ENCODE measurements at regions not wholly inside any gene's neighbourhood (a gene's known extent, or its start where the extent isn't known, plus 50 kb on each side); places are given as distances from the start of the nearest gene placed in this dataset.
A peak's percentile ranks its signal among the peaks of the same experiment; 100 is the strongest.

DNA sequence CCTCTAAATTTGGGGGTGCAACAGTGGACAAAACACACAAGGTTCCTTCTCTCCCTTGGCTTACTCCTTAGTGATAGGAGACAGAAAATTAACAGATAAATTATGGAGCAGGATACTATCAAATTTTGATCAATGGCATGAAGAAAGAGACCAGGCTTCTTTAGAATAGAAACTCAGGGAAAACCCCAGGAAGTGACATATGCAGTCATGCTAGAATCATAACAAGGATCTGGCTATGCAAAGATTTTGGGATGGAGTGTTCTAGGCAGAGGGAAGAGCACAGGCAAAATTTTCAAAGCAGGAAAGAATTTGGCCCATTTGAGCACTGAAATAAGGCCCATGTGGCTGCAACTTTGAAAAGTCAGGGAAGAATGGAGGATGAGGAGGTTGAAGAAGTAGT lies 182.3 kb upstream of the PLEKHG7 start:
- Histone ChIP-seq H3K4me1 (no peaks in the 10 kb centered on the region), H3K27me3 (no peaks in the 10 kb centered on the region), H3K27ac (no peak overlapping the region), H3K9me3 (no peaks in the 10 kb centered on the region), H3K4me3 (no peak overlapping the region), H3K36me3 (no peaks in the 10 kb centered on the region)
- no peak for TF ChIP-seq POLR2A (IDR thresholded peaks at IDR 0.05)
- TF ChIP-seq POLR2AphosphoS5 (IDR thresholded peaks at IDR 0.05; ENCODE audit: insufficient read depth in 1 of 2, low read depth in 1 of 2): no peak
- TF ChIP-seq, protein P1, sequence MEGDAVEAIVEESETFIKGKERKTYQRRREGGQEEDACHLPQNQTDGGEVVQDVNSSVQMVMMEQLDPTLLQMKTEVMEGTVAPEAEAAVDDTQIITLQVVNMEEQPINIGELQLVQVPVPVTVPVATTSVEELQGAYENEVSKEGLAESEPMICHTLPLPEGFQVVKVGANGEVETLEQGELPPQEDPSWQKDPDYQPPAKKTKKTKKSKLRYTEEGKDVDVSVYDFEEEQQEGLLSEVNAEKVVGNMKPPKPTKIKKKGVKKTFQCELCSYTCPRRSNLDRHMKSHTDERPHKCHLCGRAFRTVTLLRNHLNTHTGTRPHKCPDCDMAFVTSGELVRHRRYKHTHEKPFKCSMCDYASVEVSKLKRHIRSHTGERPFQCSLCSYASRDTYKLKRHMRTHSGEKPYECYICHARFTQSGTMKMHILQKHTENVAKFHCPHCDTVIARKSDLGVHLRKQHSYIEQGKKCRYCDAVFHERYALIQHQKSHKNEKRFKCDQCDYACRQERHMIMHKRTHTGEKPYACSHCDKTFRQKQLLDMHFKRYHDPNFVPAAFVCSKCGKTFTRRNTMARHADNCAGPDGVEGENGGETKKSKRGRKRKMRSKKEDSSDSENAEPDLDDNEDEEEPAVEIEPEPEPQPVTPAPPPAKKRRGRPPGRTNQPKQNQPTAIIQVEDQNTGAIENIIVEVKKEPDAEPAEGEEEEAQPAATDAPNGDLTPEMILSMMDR (IDR thresholded peaks at IDR 0.05): no peak
- no peak for DNase-seq (ENCODE audit: extremely low spot score in 2 of 2)
- intact Hi-C loops (cut with DNase I): no loop called here

DNA sequence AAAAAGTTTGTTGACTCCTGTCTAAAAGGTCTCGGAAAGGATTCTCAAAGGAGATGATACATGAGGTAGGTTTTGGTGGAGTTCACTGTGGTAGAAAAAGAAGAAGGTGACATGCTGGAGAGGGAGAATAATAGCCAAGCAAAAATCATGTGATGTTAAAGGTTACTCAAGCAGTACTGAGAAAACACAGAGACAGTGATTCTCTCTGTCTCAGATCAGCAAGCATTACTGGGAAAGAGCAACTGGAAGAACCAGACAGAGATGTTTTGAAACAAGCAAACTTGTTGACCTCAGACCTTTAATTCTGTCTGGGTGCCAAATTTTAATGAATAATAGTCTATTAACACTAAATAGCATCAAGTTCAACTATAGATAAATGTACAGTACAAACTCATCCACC lies 183.5 kb upstream of the PLEKHG7 start:
- Histone ChIP-seq H3K9me3 (no peaks in the 10 kb centered on the region), H3K4me3 (no peak overlapping the region), H3K4me1 (no peaks in the 10 kb centered on the region), H3K27me3 (no peaks in the 10 kb centered on the region), H3K27ac (no peak overlapping the region), H3K36me3 (no peaks in the 10 kb centered on the region)
- DNase-seq (ENCODE audit: extremely low spot score in 2 of 2): no peak
- TF ChIP-seq, protein P1 (IDR thresholded peaks at IDR 0.05): no peak
- TF ChIP-seq POLR2AphosphoS5 (IDR thresholded peaks at IDR 0.05; ENCODE audit: insufficient read depth in 1 of 2, low read depth in 1 of 2) (no peak), POLR2A (IDR thresholded peaks at IDR 0.05) (no peak)
- intact Hi-C loops (cut with DNase I): no loop called here

DNA sequence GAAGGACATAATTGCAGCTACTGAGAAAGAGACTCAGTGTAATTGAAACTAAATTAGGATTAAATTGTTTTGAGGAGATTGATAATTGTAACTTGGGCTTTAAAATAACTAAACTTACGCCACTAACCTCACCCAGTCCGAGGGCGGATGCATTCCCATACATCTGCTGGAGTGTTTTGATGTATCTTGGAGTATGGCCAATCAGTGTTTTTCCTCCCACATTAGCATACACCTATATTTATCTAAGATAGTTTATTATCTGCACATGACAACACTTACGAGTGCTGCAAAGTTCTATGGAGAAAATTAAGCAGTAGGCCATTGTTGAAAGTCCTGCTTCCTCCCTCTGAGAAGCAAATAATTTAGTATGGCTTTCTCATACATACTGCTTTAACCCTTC lies 184.7 kb upstream of the PLEKHG7 start:
- Histone ChIP-seq H3K36me3 (no peaks in the 10 kb centered on the region), H3K4me3 (no peak overlapping the region), H3K27ac (no peak overlapping the region), H3K4me1 (no peaks in the 10 kb centered on the region), H3K27me3 (no peaks in the 10 kb centered on the region), H3K9me3 (no peaks in the 10 kb centered on the region)
- intact Hi-C loops (cut with DNase I): no loop called here
- TF ChIP-seq POLR2A (IDR thresholded peaks at IDR 0.05) (no peak), POLR2AphosphoS5 (IDR thresholded peaks at IDR 0.05; ENCODE audit: insufficient read depth in 1 of 2, low read depth in 1 of 2) (no peak)
- TF ChIP-seq, protein P1 (IDR thresholded peaks at IDR 0.05): no peak
- DNase-seq (ENCODE audit: extremely low spot score in 2 of 2): no peak

DNA sequence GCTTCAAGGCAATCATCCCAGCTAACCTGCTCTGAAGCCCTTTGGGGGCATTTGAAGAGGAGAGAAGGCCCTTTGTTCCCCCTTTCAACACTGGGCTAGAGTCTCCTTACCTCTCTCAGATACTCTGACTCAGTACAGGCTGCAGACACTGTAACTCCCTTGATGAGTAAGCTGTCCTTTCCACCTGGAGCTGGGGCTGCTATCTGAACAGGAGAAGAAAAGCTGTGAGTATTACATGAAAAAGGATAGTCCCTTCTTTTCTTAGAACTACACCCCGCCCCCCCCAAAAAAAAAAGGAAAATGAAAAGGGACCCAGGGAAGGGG lies 186.6 kb upstream of the PLEKHG7 start:
- no peaks in the 10 kb centered on the region for H3K36me3 ChIP-seq
- peak in 1 of 2 donors; percentile 9 for TF ChIP-seq POLR2AphosphoS5 (IDR thresholded peaks at IDR 0.05; ENCODE audit: insufficient read depth in 1 of 2, low read depth in 1 of 2)
- TF ChIP-seq, protein P1 (IDR thresholded peaks at IDR 0.05): no peak
- no peak for TF ChIP-seq POLR2A (IDR thresholded peaks at IDR 0.05)
- H3K27me3 ChIP-seq: no peaks in the 10 kb centered on the region
- peaks cover 7% of the 10 kb centered on the region for H3K4me1 ChIP-seq
- intact Hi-C loops (cut with DNase I): no loop called here
- H3K27ac ChIP-seq: no peak overlapping the region
- no peaks in the 10 kb centered on the region for H3K9me3 ChIP-seq
- no peak overlapping the region for H3K4me3 ChIP-seq
- DNase-seq (ENCODE audit: extremely low spot score in 2 of 2): no peak

DNA sequence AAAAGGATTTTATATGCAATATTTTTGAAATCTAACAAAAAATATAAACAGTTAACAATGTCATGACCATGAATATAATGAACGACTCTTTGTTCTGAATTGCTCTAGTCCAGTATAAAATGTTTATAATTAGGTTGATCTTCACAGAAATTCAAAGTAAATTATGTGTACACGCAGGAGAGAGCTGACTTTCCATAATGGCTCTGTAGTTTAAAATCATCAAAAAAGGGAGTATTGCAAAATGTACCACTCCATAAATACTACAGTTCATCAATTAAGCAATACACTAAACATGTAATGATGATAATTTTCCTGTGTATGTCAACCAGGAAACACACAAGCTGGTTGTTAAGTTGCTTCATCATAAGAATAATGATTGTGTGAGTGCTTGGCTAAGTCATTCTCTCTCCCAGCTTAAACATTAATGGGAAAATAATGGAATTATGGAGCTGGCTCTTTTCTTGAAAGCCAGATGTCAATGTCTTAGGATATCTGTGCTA lies 189.5 kb upstream of the PLEKHG7 start:
- Histone ChIP-seq H3K36me3 (no peaks in the 10 kb centered on the region), H3K27ac (no peak overlapping the region), H3K4me1 (peaks cover 17% of the 10 kb centered on the region), H3K9me3 (no peaks in the 10 kb centered on the region), H3K4me3 (no peak overlapping the region), H3K27me3 (no peaks in the 10 kb centered on the region)
- DNase-seq (ENCODE audit: extremely low spot score in 2 of 2): no peak
- intact Hi-C loops (cut with DNase I): no loop called here
- no peak for TF ChIP-seq POLR2A (IDR thresholded peaks at IDR 0.05)
- TF ChIP-seq POLR2AphosphoS5 (IDR thresholded peaks at IDR 0.05; ENCODE audit: insufficient read depth in 1 of 2, low read depth in 1 of 2): no peak
- TF ChIP-seq, protein P1 (IDR thresholded peaks at IDR 0.05): no peak
